ENCODE measurements at regions not wholly inside any gene's neighbourhood (a gene's known extent, or its start where the extent isn't known, plus 50 kb on each side); places are given as distances from the start of the nearest gene placed in this dataset.
"Not testable (repeated sequence)": the region's sequence is repeated elsewhere in the genome, so short reads cannot be mapped to it uniquely, and the experiment has no call there.

DNA sequence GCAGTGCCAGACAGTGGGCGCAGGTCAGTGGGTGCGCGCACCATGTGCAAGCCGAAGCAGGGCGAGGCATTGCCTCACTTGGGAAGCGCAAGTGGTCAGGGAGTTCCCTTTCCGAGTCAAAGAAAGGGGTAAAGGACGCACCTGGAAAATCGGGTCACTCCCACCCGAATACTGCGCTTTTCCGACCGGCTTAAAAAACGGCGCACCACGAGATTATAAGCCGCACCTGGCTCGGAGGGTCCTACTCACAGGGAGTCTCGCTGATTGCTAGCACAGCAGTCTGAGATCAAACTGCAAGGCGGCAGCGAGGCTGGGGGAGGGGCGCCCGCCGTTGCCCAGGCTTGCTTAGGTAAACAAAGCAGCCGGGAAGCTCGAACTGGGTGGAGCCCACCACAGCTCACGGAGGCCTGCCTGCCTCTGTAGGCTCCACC lies 77.9 kb downstream of the NR4A2 start:
- DNase-seq: not testable (repeated sequence)

DNA sequence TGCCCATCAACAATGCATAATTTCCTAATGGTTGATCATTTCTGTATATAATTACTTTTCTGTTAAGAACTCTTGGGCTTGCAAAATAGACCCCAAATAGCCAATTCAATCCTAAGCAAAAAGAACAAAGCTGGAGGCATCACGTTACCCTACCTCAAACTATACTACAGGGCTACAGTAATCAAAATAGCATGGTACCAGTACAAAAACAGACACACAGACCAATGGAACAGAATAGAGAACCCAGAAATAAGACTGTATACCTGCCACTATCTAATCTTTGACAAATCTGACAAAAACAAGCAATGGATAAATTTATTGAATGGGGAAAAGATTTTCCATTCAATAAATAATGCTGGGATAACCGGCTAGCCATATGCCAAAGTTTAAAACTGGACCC lies 78.8 kb downstream of the NR4A2 start:
- no peak for DNase-seq

DNA sequence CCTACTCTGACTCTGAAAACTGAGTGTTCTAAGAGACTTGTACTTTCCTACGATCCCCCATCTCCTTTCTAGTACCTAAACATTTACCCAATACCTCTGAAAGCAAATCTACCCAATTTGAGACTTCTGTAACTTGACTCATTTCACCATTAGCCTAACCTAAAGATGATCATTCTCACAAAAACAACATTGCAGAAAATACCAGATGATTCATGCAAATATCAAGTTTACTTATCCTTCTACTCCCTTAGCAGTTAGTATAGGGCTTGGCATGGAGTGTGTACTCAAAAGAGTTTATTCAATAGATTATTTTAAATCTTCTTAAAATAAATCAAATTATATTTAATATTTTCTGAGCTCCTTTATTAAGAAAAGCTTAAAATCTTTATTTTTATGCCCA lies 89.6 kb downstream of the NR4A2 start:
- no peak for DNase-seq

DNA sequence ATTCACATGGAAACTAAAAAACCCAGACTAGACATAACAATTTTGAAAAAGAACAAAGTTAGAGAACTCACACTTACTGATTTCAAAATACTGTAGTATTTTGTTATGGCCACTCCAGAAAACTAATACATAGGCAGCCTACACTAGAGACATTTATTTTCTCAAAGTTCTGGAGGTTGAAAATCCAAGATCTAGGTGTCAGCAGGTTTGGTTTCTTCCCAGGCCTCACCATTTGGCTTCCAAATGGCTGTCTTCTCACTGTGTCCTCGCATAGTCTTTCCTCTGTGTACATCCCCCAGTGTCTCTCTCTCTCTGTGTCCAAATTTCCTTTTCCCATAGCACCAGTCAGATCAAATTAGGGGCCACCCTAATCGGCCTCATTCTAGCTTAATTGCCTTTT lies 95.0 kb downstream of the NR4A2 start:
- DNase-seq: no peak

GRCh38 chr2:156229724-156230362 lies 102.7 kb downstream of the NR4A2 start:
- DNase-seq: no peak

DNA sequence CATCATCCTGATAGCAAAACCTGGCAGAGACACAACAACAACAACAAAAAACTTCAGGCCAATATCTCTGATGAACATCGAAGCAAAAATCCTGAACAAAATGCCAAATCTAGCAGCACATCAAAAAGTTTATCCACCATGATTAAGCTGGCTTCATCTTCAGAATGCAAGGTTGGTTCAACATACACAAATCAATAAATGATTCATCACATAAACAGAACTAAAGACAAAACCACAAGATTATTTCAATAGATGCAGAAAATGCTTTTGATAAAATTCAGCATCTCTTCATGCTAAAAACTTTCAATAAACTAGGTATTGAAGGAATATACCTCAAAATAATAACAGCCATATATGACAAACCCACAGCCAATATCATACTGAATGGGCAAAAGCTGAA lies 109.2 kb downstream of the NR4A2 start:
- DNase-seq: not testable (repeated sequence)

- DNase-seq: no peak
Observed at GRCh38 chr2:156221703-156222102, 110.8 kb downstream of the NR4A2 start.

- no peak for DNase-seq
Observed at GRCh38 chr2:156219491-156220100, 112.9 kb downstream of the NR4A2 start.

DNA sequence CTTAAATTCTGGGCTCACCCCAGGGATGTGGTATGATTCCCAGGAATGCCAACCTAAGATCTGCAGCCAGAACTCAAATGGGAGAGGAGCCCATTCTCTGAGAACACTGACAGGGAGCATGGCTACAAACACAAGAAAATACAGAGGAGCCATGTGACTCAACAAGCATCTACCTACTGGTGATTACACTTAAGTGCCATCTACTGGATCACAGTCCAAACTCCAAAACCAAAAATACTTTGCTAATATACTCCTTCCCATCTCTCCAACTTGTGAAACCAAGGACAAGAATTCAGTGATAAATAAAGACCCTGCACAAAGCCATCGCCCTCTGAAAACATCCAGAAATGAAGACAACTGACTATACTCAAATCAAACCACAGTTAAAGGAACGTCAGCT lies 116.9 kb downstream of the NR4A2 start:
- DNase-seq: no peak

DNA sequence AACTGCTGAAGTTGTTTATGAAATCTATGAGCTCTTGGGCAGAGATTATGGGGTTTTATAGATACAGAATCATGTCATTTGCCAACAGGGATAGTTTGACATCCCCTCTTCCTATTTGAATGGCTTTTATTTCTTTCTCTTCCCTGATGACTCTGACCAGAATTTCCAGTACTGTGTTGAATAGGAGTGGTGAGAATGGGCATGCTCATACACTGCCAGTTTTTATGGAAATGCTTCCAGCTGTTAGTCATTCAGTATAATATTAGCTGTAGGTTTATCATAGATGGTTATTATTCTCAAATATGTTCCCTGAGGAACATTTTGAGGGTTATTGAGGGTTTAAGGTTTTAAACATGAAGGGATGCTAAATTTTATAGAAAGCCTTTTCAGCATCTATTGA lies 121.2 kb downstream of the NR4A2 start:
- no peak for DNase-seq

DNA sequence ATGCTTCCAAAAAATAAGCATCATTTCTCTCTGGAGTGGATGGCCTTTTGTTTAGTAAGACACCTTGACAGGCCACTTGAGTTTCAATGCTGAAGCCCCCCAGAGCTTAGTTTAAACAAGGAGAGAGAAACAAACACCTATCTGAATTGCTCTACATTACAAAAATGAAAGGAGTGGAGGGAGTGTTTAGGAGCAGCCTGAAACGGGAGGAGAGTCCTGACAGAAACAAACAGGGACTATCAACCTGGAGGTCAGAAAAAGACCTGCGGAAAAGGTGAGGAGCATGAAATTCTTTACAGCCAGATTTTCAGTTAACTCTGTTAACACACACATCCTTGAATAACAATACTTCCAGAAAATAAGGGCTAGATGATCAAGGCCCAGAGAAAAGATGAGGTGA lies 126.2 kb downstream of the NR4A2 start:
- no peak for DNase-seq

DNA sequence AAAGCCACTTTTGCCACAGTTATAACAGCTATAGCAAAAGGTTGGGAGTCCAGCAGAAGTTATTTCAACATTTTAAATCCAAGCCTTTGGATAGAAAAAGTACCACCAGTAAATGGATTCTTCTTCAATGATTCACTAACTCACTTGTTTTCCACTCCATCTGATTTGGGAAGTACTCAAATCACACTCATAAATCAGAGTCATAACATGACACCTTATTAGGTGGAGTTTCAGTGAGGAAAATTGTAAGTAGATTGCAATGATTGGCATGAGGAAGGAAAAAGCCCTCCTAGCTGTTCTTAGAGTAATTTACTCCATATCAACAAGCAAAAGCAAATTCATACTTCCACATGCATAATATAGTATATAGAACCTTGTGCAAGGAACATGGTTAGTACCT lies 132.9 kb downstream of the NR4A2 start:
- no peak for DNase-seq

GRCh38 chr2:156196031-156196430 lies 136.5 kb downstream of the NR4A2 start:
- no peak for DNase-seq

DNA sequence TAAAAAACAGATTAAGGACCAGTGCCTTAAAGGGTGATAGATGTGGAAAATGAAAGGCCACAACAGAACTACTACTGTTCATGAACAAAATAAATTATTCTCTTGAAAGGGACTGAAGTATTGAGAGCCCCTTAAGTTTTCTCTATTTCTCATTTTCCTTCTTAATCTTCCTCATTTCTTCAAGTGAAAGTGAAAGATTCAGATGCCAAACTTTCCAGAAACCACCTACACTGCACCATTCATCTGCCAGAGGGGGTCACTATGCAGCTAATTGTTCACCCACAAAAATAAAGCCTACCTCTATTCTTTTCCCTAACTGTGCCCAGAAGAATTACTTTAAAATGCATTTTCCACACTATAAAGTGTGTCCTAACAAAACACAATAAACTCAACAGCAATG lies 140.1 kb downstream of the NR4A2 start:
- peak; percentile 4 for DNase-seq

DNA sequence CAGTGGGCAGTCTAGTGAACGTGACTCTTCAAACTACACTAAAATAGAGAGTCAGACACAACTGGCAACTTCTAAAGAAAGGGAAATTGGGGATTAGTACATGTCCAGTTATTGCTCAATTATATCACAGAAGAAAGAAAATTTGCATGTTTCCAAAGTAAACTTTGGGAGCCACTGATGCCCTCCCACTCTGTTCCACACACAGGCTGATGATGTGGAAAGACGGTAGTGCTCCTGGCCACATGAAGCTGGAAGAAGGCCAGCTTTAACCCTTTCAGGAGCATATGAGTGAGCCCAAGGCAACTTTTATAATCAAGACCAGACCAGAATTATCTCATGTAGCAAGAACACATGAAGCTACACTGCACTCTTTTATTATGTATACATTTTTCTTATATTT lies 141.0 kb downstream of the NR4A2 start:
- no peak for DNase-seq

- DNase-seq: no peak
Observed at GRCh38 chr2:156190517-156190916, 142.0 kb downstream of the NR4A2 start.

- no peak for DNase-seq
Observed at GRCh38 chr2:156189584-156189983, 142.9 kb downstream of the NR4A2 start.

GRCh38 chr2:156189143-156189542 lies 143.4 kb downstream of the NR4A2 start:
- DNase-seq: no peak

DNA sequence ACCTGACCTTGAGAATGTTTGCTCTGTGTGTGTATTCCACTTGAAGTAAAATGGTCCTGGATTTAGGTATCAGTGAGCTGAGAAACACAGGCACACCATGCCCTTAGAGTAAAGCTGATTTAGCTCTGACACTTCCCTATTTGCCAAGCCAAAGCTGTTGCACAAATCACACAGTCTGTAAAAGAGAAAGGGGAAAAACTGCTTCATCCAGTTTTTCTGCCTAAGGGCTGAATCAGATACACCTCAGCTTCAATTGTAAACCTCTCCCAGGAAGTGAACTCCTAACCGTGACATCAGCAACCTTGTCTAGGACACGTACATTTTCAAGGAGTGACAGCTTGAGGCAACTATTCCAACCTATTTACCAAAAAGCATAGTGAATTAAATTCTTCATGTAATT lies 150.4 kb downstream of the NR4A2 start:
- no peak for DNase-seq

GRCh38 chr2:156181208-156181607 lies 151.3 kb downstream of the NR4A2 start:
- DNase-seq: no peak

- no peak for DNase-seq
Observed at GRCh38 chr2:156177654-156178053, 154.9 kb downstream of the NR4A2 start.

DNA sequence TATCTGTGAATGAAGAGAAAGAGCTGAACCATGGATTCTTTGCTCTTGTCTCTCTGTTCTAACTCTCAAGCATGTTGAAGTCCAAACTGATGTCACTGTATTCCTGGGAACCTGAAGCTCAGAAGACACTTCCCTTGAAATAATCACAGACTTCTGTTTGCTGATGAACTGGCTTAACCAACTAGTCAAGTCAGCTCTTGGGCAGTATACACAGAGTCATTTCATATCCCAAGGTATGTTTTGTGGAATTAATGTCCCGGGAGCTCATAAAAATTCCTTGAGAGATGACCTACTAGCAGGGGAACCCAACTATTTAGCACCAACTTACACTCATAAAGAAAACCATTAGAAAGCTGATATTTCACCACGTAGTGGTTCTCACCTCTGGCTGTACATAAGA lies 156.6 kb downstream of the NR4A2 start:
- DNase-seq: no peak

DNA sequence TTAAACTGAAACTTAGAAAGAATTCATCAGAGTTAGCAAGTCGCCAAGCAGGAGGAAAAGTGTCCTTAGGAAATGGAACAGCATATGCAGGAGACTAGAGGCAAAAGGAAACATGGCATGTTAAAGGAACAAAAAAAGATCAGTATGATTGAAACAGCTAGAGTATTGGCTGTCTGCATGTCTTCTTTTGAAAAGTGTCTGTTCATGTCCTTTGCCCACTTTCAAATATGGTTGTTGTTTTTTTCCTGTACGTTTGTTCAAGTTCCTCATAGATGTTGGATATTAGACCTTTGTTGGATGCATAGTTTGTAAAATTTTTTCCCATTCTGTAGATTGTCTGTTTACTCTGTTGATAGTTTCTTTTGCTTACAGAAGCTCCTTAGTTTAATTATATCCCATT lies 161.6 kb downstream of the NR4A2 start:
- no peak for DNase-seq

DNA sequence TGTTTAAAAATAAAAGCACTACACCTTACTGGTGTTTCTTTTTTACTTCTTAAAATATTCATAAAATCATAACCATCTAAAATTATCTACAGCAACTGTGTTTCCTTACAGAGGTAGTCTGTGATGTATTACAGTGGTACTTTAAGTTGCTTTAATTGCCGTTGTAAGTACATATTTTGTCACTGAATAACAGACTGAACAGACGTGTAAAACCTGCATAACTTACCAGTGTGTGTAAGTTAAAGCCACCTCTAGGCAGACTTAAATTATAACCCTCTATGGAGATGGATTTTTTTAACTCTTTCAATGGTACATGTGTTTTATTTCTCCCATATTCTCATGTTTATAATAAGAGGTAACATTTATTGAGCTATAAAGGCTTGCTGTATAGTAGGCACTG lies 166.8 kb downstream of the NR4A2 start:
- DNase-seq: no peak

GRCh38 chr2:156164091-156164720 lies 168.3 kb downstream of the NR4A2 start:
- DNase-seq: no peak

All from RPMI8226 (cell line).